ENCODE measurements at regions not wholly inside any gene's neighbourhood (a gene's known extent, or its start where the extent isn't known, plus 50 kb on each side); places are given as distances from the start of the nearest gene placed in this dataset.

DNA sequence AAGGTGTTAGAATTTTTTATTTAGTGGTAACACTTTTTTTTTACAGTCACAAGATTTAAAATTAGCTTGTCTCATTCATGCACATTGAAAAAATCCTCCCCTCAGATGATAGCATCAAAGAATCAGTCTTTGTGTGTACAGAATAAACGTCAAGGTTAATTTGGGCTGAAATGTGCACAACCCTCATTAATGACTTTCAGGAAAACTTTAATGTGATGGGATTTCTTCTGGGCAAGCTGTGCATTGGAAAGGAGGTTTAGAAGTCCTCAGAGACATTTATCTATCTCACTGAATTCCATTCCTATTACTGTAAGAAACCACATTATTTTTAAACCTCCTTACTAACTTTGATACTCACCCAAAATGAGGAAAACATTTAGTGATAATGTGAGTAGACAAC lies 88.2 kb upstream of the TECRL start:
- DNase-seq (ENCODE audit: extremely low read depth, low read depth, low spot score), result no peak

DNA sequence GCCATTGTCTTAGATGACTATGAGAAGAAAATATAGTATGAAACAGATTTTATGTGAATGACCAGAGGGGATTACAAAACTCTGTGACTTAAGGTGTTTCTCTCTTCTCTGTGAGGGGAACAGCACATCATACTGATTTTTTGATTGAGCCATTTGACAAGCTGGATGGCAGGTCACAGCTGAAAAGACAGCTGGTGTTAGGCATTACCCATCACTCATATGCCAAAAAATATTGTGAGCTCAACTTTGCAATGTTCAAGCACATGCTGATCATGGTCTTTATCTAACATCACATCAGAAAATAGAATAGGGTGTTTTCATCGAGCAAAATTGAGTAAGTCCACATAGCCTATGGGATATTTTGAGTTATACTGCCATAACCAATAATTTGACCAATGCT lies 86.7 kb upstream of the TECRL start:
- no peak for DNase-seq (ENCODE audit: extremely low read depth, low read depth, low spot score)

DNA sequence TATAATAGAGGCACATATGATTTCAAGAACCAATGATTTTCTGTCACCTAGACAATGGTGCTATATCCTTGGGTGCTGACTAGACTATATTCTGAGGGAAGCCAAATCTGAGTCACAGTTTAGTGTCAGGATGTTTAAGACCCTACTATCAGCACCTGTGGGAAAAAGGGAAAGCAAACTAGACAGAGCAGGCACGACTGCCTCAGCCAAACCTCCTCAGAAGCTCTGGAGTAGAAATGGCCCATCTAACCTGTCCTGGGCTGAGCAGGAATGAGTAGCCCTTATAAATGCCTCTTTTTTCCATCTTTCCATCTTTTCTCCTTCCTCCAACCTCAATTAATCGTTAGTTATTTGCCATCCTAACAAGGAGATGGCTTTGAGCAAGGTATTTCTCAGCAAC lies 80.4 kb upstream of the TECRL start:
- no peak for DNase-seq (ENCODE audit: extremely low read depth, low read depth, low spot score)

DNA sequence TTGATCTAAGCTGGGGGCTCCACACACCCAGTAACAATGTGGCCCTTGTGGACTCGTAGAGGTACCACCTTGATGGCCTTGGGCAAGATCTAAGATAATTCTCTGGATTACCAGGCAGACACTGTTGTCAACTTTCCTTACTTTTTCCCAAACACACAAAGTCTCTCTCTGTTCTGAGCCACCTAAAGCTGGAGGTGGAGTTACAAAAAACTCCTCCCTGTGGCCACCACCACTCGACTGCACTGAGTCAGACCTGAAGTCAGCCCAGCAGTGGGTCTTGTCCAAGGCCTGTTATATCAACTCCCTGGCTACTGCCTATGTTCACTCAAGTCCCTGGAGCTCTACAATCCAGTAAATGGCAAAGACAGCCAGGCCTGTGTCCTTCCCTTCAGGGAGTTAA lies 70.1 kb upstream of the TECRL start:
- no peak for DNase-seq (ENCODE audit: extremely low read depth, low read depth, low spot score)

DNA sequence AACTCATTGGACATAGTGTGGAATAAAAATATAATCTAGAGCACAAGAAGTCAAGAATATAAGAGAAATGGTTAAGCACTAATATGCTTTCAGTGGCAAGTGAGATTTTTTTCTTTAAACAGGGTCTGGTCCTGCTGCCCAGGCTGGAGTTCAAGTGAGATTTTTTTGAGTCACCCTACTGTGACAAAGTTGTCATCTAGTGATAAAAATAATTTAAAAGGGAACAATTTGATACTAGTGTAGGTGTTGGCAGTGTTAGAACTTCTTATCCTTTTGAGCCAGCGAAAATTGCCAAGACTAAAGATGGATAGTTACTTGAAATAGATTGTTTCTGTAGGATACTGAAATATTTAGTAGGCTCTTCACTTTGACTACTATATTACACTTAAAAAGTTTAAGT lies 67.9 kb upstream of the TECRL start:
- DNase-seq (ENCODE audit: extremely low read depth, low read depth, low spot score), result no peak

DNA sequence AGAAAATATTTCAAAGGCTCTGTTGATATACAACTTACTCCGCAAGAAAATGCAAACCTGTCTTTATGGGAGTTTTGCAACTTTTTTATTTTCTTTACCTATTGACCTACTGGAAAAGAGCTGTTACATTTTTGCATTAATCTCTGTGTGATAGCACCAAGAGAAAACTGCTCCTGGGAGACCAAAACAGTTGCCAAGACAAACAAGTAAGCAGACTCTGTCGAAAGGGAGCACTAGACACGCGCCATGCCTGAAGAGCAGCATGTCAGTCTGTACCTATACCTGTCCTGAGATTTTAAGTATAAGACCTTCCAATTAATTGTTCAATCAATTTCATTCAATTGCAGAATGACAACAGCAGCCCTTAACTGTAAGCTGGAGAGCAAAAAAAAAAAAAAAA lies 56.0 kb upstream of the TECRL start:
- DNase-seq (ENCODE audit: extremely low read depth, low read depth, low spot score), result no peak

DNA sequence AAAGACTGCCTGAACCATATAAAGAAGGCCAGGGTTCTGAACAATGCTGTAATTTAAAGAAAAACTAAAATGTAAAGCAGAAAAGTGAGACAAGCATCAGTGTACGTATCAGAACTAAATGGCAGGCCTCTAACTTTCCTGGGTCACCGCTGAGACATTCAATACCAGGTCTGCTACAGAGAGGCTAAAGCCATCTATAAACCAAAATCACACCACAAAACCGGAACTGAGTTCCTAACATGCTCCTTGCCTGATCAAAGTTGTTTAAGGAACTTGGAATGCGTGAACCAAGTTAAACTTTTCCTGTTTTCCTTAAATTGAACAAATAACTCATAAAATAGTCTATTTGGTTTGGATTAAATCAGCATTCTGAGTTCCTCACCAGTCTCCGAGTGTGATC lies 55.3 kb upstream of the TECRL start:
- DNase-seq (ENCODE audit: extremely low read depth, low read depth, low spot score), result no peak
